ENCODE measurements at regions not wholly inside any gene's neighbourhood (a gene's known extent, or its start where the extent isn't known, plus 50 kb on each side); places are given as distances from the start of the nearest gene placed in this dataset.

DNA sequence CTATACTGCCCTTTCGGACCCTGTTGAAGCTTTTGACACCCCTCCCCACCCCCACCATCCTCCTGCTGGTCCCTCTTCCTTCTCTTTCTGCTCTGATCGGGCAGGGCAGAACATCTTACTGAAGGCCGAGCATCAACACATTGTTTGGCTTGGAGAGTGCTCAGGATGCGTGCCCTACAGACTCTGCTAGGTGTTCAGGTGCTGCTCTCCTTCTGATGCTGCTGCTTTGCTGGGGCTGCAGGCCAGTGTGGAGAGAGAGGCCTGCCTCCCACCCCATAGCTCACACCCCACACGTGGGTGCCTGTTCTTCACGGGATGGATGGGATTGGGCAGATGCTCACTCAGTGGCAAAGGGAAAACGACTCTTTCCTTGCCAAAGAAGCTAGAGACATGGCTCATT, 89.8 kb upstream of the ONECUT1 start:
- DNase-seq: no peak
- Histone ChIP-seq H3K27me3 (no peaks in the 10 kb centered on the region), H3K4me1 (no peaks in the 10 kb centered on the region), H3K9me3 (no peaks in the 10 kb centered on the region), H3K36me3 (no peaks in the 10 kb centered on the region), H3K4me3 (no peak overlapping the region), H3K27ac (no peak overlapping the region)
- intact Hi-C loops (cut with DNase I): no loop called here
- TF ChIP-seq, protein P1, sequence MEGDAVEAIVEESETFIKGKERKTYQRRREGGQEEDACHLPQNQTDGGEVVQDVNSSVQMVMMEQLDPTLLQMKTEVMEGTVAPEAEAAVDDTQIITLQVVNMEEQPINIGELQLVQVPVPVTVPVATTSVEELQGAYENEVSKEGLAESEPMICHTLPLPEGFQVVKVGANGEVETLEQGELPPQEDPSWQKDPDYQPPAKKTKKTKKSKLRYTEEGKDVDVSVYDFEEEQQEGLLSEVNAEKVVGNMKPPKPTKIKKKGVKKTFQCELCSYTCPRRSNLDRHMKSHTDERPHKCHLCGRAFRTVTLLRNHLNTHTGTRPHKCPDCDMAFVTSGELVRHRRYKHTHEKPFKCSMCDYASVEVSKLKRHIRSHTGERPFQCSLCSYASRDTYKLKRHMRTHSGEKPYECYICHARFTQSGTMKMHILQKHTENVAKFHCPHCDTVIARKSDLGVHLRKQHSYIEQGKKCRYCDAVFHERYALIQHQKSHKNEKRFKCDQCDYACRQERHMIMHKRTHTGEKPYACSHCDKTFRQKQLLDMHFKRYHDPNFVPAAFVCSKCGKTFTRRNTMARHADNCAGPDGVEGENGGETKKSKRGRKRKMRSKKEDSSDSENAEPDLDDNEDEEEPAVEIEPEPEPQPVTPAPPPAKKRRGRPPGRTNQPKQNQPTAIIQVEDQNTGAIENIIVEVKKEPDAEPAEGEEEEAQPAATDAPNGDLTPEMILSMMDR (IDR thresholded peaks at IDR 0.05): no peak
- TF ChIP-seq POLR2A (IDR thresholded peaks at IDR 0.05): no peak
- WGBS, 2 donors: 26 to 27% methylated on average over 5 to 6 of the region's 7 CpGs

DNA sequence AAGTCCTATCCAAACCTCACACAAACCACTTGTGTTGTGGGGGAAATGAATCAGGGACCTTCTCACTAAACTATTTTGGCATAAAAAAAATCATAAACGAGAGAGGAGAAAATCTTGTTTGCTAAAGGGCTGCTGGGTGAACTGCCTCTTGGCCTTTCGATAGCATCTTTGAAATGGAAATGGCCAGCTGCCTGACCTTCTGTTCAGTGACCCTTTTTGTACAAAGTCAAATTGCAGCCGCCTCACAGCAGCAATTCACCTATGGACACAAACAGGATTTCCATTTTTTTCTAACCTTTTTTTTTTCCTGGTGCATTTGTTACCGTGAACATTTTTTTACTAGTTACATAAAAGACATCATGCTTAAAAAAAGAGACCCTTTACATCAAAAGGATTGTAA, 89.0 kb upstream of the ONECUT1 start:
- no peaks in the 10 kb centered on the region for H3K27me3 ChIP-seq
- DNase-seq: no peak
- no peaks in the 10 kb centered on the region for H3K9me3 ChIP-seq
- no peaks in the 10 kb centered on the region for H3K4me1 ChIP-seq
- 26 to 31% methylated on average over 4 of the region's 4 CpGs for WGBS, 2 donors
- no peak overlapping the region for H3K27ac ChIP-seq
- no peak overlapping the region for H3K4me3 ChIP-seq
- no peak for TF ChIP-seq POLR2A (IDR thresholded peaks at IDR 0.05)
- TF ChIP-seq, protein P1 (IDR thresholded peaks at IDR 0.05): no peak
- no peaks in the 10 kb centered on the region for H3K36me3 ChIP-seq
- intact Hi-C loops (cut with DNase I): no loop called here

DNA sequence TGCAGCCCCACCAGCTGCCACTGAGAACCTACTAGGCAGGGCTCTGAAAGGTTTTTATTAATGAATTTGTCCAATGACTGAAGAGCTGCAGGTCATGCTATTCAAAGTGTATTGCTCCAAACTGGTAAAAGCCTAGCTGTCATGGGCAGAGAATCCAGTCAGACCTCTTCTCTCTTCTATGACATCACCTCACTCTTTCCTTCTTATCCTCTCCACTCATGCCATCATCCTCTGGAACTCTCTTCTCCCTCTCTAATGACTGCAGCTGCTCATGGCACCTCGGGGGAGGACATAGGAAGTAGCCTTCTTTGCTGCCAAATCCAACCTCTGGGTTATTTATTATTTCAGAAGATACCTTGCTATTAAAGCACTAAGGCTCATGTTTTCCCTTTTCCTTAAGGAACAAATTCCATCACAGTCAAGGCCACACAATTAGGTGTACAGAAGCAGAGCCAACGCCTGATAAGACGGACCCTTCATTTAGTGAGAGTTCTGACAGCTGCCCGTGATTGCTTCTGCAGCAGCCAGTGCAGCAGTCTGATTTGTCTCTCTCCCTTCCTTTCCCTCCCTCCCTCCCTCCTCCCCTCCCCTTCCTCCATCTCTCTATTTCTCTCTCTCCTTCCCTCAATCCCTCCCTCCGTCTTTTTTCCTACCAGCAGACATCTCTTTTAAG, 87.0 kb upstream of the ONECUT1 start:
- Histone ChIP-seq H3K4me1 (no peaks in the 10 kb centered on the region), H3K4me3 (no peak overlapping the region), H3K36me3 (no peaks in the 10 kb centered on the region), H3K9me3 (no peaks in the 10 kb centered on the region), H3K27me3 (no peaks in the 10 kb centered on the region), H3K27ac (no peak overlapping the region)
- intact Hi-C loops (cut with DNase I): no loop called here
- DNase-seq: no peak
- WGBS, 2 donors: 26 to 47% methylated on average over 5 of the region's 5 CpGs
- TF ChIP-seq, protein P1 (IDR thresholded peaks at IDR 0.05): no peak
- TF ChIP-seq POLR2A (IDR thresholded peaks at IDR 0.05): no peak

DNA sequence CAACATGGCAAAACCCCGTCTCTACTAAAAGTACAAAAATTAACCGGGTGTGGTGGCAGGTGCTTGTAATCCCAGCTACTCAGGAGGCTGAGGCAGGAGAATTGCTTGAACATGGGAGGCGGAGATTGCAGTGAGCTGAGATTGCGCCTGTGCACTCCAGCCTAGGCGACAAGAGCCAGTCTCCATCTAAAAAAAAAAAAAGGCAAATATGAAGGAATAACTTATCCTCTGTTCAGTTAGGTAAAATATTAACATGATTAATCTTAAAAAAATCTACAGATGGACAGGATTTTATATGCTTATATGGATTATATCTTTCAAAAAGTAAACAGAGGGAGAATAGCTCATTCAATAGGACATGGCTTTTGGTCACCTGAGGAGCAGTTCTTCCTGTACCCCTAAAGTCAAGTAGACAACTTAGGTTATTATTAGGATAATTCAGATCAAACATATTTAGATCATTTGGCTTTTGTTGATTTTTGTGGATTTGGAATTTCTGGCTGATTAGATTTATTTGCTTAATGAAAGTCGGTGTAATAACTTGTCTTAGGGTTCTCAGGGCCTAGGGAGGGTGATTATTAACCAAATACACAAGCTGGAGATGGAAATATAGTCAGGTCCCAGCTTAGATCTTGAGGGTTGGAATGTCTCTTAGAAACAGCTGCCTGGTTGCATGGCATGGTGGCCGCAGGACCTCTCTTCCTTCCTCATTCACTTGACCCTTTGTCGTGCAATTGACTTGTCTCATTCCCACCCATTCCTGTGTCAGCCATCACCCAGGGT, 82.1 kb upstream of the ONECUT1 start:
- intact Hi-C loops (cut with DNase I): no loop called here
- DNase-seq: no peak
- no peak for TF ChIP-seq POLR2A (IDR thresholded peaks at IDR 0.05)
- TF ChIP-seq, protein P1 (IDR thresholded peaks at IDR 0.05): no peak
- Histone ChIP-seq H3K4me3 (no peak overlapping the region), H3K27me3 (no peaks in the 10 kb centered on the region), H3K36me3 (no peaks in the 10 kb centered on the region), H3K4me1 (no peaks in the 10 kb centered on the region), H3K9me3 (no peaks in the 10 kb centered on the region), H3K27ac (no peak overlapping the region)
- WGBS, 2 donors: 74 to 81% methylated on average over 8 of the region's 8 CpGs

DNA sequence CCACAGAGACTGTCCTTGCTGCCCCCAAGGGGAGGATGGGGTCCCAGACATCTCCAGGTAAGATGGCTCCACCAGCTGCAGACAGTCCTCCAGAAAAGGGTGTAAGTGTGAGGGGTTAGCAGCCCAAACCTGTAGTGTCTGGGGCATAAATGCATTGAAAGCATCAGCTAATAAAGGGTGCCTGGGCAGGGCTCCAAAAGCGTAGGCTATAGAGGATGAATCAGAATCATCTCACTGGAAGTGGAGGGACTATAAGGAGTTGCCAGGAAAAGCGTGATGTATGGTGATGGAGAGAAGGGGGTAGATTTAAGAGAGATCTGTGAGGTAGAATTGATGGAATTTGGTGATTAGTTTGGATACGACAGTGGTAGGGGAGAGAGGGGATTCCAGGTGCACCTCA, 79.9 kb upstream of the ONECUT1 start:
- Histone ChIP-seq H3K4me3 (no peak overlapping the region), H3K4me1 (no peaks in the 10 kb centered on the region), H3K9me3 (peaks cover 0 to 4% (median 0%) of the 10 kb centered on the region in 3 donors), H3K27ac (no peak overlapping the region), H3K36me3 (no peaks in the 10 kb centered on the region), H3K27me3 (no peaks in the 10 kb centered on the region)
- no peak for DNase-seq
- TF ChIP-seq POLR2A (IDR thresholded peaks at IDR 0.05): no peak
- TF ChIP-seq, protein P1 (IDR thresholded peaks at IDR 0.05): no peak
- intact Hi-C loops (cut with DNase I): no loop called here
- 48 to 53% methylated on average over 3 of the region's 3 CpGs for WGBS, 2 donors
